Gastrocnemius medialis (tissue), 4 donors: ENCODE measurements at regions not wholly inside any gene's neighbourhood (a gene's known extent, or its start where the extent isn't known, plus 50 kb on each side); places are given as distances from the start of the nearest gene placed in this dataset.

Experiments
- ATAC-seq, 2 donors: fragments of 150-250 bp; one replicate each; pipeline ENCODE4 v1.9.1; 2016
- DNase-seq, 2 donors: peaks; one replicate each; pipeline ENCODE4 v3.0.0-alpha.2; 2019
- H3K27ac ChIP-seq, 4 donors: fragments of 200-600 bp; sonication (generic); 1 replicate in 1 of 4; 2 replicates in 3 of 4; pipeline ENCODE4 v1.5.1; 2016 to 2018; ENCODE audit warnings: mild to moderate bottlenecking in 2 of 4, moderate library complexity in 1 of 4
- H3K27me3 ChIP-seq, 3 donors: fragments of 200-600 bp; sonication (generic) in 2 of 3; 1 replicate in 1 of 3; 2 replicates in 2 of 3; pipeline versions ENCODE4 v1.5.1 to v1.6.0; 2016 to 2019; ENCODE audit warnings: mild to moderate bottlenecking in 1 of 3, moderate library complexity in 1 of 3
- H3K36me3 ChIP-seq, 2 donors: fragments of 200-600 bp; sonication (generic) in 1 of 2; one replicate each; pipeline ENCODE4 v1.5.1; 2017 to 2018
- H3K4me1 ChIP-seq, 2 donors: fragments of 200-600 bp; sonication (generic) in 1 of 2; one replicate each; pipeline ENCODE4 v1.5.1; 2016 to 2017; ENCODE audit warnings: mild to moderate bottlenecking in 2 of 2
- H3K4me3 ChIP-seq, 4 donors: fragments of 200-600 bp; sonication (generic) in 3 of 4; 1 replicate in 1 of 4; 2 replicates in 3 of 4; pipeline ENCODE4 v1.5.1; 2016 to 2019; ENCODE audit warnings: mild to moderate bottlenecking in 2 of 4
- H3K9me3 ChIP-seq, 3 donors: fragments of 200-600 bp; sonication (generic) in 2 of 3; 1 replicate in 1 of 3; 2 replicates in 2 of 3; pipeline ENCODE4 v1.5.1; 2016 to 2019
- CTCF ChIP-seq, 5 experiments: fragments of 450-650 bp in 3 of 5; fragments of 200-600 bp in 2 of 5; sonication (generic) in 2 of 5; IDR thresholded peaks in 4 of 5; conservative IDR thresholded peaks in 1 of 5; 1 replicate in 4 of 5; 2 replicates in 1 of 5; pipeline ENCODE4 v1.5.1; 2016 to 2019; ENCODE audit warnings: antibody characterized with exemption in 5 of 5, mild to moderate bottlenecking in 3 of 5, moderate library complexity in 3 of 5
- POLR2A ChIP-seq, 2 donors: fragments of 450-650 bp; IDR thresholded peaks; one replicate each; pipeline ENCODE4 v1.6.1; 2017; ENCODE audit warnings: antibody characterized with exemption in 2 of 2, mild to moderate bottlenecking in 2 of 2, moderate library complexity in 2 of 2
- in situ Hi-C, 4 donors: fragments of 200-750 bp; cut with MboI; loops; one replicate each; pipeline versions ENCODE4 v1.15.0 to v1.8.0; 2017; ENCODE audit warnings: low sequenced_read_pairs in 4 of 4
- intact Hi-C: fragments of 100-400 bp; cut with DNase I; formaldehyde crosslinking; loops from one replicate; pipeline ENCODE4 v1.15.1; 2023; ENCODE audit warnings: low total_unique reads

- no peak for TF ChIP-seq CTCF (IDR thresholded peaks at IDR 0.05 in 4 of 5, conservative IDR thresholded peaks at IDR 0.05 in 1 of 5)
- no peak for TF ChIP-seq POLR2A (IDR thresholded peaks at IDR 0.05)
- ATAC-seq (no peak), DNase-seq (no peak)
- Histone ChIP-seq H3K27me3 (no peaks in the 10 kb centered on the region), H3K4me1 (peaks cover 0 to 19% of the 10 kb centered on the region in 2 donors), H3K27ac (no peak overlapping the region), H3K36me3 (no peaks in the 10 kb centered on the region), H3K4me3 (no peak overlapping the region), H3K9me3 (no peaks in the 10 kb centered on the region)
- in situ Hi-C loops (no loop called here), intact Hi-C loops (no loop called here)
These were observed 251.8 kb downstream of the MAF start for GRCh38 chr16:79348521-79349306.

- H3K4me3 ChIP-seq: no peak overlapping the region
- in situ Hi-C loops (no loop called here), intact Hi-C loops (no loop called here)
- TF ChIP-seq CTCF (IDR thresholded peaks at IDR 0.05 in 4 of 5, conservative IDR thresholded peaks at IDR 0.05 in 1 of 5) (no peak), POLR2A (IDR thresholded peaks at IDR 0.05) (no peak)
- no peaks in the 10 kb centered on the region for H3K9me3 ChIP-seq
- H3K4me1 ChIP-seq: peaks cover 0 to 14% of the 10 kb centered on the region in 2 donors
- ATAC-seq (no peak), DNase-seq (no peak)
- H3K27ac ChIP-seq: no peak overlapping the region
- no peaks in the 10 kb centered on the region for H3K27me3 ChIP-seq
- no peaks in the 10 kb centered on the region for H3K36me3 ChIP-seq
These were observed 253.3 kb downstream of the MAF start for GRCh38 chr16:79347277-79347676.

- in situ Hi-C loops: no loop called here
- Histone ChIP-seq H3K9me3 (no peaks in the 10 kb centered on the region), H3K27me3 (no peaks in the 10 kb centered on the region), H3K36me3 (no peaks in the 10 kb centered on the region), H3K27ac (no peak overlapping the region), H3K4me1 (no peaks in the 10 kb centered on the region), H3K4me3 (no peak overlapping the region)
- DNase-seq (no peak), ATAC-seq (no peak)
- intact Hi-C loops: no loop called here
- TF ChIP-seq CTCF (IDR thresholded peaks at IDR 0.05 in 4 of 5, conservative IDR thresholded peaks at IDR 0.05 in 1 of 5) (no peak), POLR2A (IDR thresholded peaks at IDR 0.05) (no peak)
These were observed 260.7 kb downstream of the MAF start for GRCh38 chr16:79339863-79340262.

GRCh38 chr16:79337906-79338305, 262.6 kb downstream of the MAF start:
- Histone ChIP-seq H3K27ac (no peak overlapping the region), H3K27me3 (no peaks in the 10 kb centered on the region), H3K4me3 (no peak overlapping the region), H3K4me1 (no peaks in the 10 kb centered on the region), H3K9me3 (no peaks in the 10 kb centered on the region), H3K36me3 (no peaks in the 10 kb centered on the region)
- in situ Hi-C loops (no loop called here), intact Hi-C loops (no loop called here)
- TF ChIP-seq CTCF (IDR thresholded peaks at IDR 0.05 in 4 of 5, conservative IDR thresholded peaks at IDR 0.05 in 1 of 5) (no peak), POLR2A (IDR thresholded peaks at IDR 0.05) (no peak)
- ATAC-seq (no peak), DNase-seq (no peak)
